ENCODE measurements at regions not wholly inside any gene's neighbourhood (a gene's known extent, or its start where the extent isn't known, plus 50 kb on each side); places are given as distances from the start of the nearest gene placed in this dataset.

- no peak for TF ChIP-seq POLR2A (IDR thresholded peaks at IDR 0.05)
- TF ChIP-seq CTCF (IDR thresholded peaks at IDR 0.05 in 8 of 11, conservative IDR thresholded peaks at IDR 0.05 in 3 of 11), result no peak
These were observed 148.8 kb upstream of the TBL1X start for GRCh38 chrX:9316096-9316495.
